ENCODE measurements at regions not wholly inside any gene's neighbourhood (a gene's known extent, or its start where the extent isn't known, plus 50 kb on each side); places are given as distances from the start of the nearest gene placed in this dataset.
"Not testable (repeated sequence)": the region's sequence is repeated elsewhere in the genome, so short reads cannot be mapped to it uniquely, and the experiment has no call there.

DNA sequence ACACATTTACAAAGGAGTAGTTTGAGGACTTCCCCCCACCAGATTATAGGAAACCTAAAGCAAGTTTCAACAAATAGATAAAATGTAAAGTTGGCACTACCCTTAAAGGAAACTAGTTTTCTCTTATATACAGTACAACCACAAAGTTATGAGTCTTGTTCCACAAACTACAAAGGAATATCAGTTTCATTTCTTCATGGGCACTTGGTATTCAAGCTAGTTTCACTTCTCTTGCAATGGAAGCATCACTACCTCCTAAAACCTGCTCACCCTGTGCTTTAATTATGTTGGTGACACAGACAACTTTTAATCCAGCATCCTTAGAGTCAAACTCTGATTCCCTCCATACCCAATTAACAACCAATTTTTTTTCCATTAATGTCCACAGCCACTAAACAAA lies 707.0 kb downstream of the ROBO2 start:
- no peaks in the 10 kb centered on the region for H3K36me3 ChIP-seq
- no peak overlapping the region for H3K4me3 ChIP-seq
- no peaks in the 10 kb centered on the region for H3K9me3 ChIP-seq
- H3K27me3 ChIP-seq = no peaks in the 10 kb centered on the region
- TF ChIP-seq, protein P1, sequence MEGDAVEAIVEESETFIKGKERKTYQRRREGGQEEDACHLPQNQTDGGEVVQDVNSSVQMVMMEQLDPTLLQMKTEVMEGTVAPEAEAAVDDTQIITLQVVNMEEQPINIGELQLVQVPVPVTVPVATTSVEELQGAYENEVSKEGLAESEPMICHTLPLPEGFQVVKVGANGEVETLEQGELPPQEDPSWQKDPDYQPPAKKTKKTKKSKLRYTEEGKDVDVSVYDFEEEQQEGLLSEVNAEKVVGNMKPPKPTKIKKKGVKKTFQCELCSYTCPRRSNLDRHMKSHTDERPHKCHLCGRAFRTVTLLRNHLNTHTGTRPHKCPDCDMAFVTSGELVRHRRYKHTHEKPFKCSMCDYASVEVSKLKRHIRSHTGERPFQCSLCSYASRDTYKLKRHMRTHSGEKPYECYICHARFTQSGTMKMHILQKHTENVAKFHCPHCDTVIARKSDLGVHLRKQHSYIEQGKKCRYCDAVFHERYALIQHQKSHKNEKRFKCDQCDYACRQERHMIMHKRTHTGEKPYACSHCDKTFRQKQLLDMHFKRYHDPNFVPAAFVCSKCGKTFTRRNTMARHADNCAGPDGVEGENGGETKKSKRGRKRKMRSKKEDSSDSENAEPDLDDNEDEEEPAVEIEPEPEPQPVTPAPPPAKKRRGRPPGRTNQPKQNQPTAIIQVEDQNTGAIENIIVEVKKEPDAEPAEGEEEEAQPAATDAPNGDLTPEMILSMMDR (IDR thresholded peaks at IDR 0.05) = no peak
- DNase-seq (ENCODE audit: low spot score in 2 of 2) = no peak
- no peak overlapping the region for H3K27ac ChIP-seq
- intact Hi-C loops (cut with DNase I) = no loop called here
- H3K4me1 ChIP-seq = no peaks in the 10 kb centered on the region

DNA sequence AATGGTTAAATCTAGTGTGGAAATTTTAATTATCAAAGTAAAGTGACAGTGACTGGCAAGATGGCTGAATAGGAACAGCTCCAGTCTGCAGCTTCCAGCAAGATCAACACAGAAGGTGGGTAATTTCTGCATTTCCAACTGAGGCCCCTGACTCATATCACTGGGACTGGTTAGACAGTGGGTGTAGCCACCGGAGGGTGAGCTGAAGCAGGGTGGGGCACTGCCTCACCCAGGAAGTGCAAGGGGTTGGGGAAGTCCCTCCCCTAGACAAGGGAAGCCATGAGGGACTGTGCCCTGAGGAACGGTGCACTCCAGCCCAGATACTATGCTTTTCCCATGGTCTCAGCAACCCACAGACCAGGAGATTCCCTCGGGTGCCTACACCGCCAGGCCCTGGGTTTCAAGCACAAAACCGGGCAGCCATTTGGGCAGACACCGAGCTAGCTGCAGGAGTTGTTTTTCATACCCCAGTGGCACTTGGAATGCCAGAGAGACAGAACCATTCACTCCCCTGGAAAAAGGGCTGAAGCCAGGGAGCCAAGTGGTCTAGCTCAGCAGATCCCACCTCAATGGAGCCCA lies 716.6 kb downstream of the ROBO2 start:
- H3K9me3 ChIP-seq; H3K4me3 ChIP-seq; H3K36me3 ChIP-seq; intact Hi-C loops (cut with DNase I); H3K27me3 ChIP-seq; H3K27ac ChIP-seq; H3K4me1 ChIP-seq; DNase-seq (ENCODE audit: low spot score in 2 of 2): not testable (repeated sequence)

DNA sequence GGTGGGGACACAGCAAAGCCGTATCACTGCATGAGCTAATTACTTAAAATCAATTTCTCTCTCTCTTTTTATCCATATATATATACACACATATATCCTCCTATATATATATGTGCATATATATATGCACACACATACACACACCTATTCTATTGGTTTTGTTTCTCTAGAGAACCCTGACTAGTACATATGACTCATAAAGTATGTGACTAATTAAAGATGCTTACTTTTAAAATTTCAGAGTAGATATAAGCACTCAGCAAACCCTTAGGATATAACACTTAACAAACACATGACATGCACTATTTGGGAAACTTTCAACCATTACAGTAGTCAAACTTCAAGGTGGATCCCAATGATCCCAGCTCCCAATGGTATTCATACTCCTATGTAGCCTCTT lies 732.6 kb downstream of the ROBO2 start:
- no peaks in the 10 kb centered on the region for H3K36me3 ChIP-seq
- no peaks in the 10 kb centered on the region for H3K9me3 ChIP-seq
- H3K27ac ChIP-seq = no peak overlapping the region
- TF ChIP-seq, protein P1 (IDR thresholded peaks at IDR 0.05) = no peak
- H3K4me3 ChIP-seq = no peak overlapping the region
- no peaks in the 10 kb centered on the region for H3K4me1 ChIP-seq
- H3K27me3 ChIP-seq = no peaks in the 10 kb centered on the region
- no peak for DNase-seq (ENCODE audit: low spot score in 2 of 2)
- intact Hi-C loops (cut with DNase I) = no loop called here

DNA sequence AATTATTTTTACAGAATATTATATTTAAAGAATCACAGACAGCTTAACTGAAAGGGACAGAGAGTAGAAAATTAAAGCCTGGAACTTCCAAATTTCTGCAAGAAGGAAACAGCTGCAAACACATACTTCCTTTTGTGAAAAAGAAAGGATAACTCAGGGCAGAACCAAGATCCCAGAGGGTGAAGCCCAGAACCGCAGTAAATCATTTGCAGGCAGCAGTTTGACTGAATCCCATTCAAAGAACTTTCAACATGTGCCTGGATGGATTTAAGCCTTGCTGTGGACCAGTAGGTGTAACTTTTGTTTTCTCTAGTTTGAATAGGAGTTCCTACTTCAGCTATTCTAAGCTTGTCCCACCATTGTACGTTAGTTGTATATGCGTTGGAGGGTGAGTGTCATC lies 733.2 kb downstream of the ROBO2 start:
- TF ChIP-seq, protein P1 (IDR thresholded peaks at IDR 0.05) = no peak
- intact Hi-C loops (cut with DNase I) = no loop called here
- no peaks in the 10 kb centered on the region for H3K36me3 ChIP-seq
- DNase-seq (ENCODE audit: low spot score in 2 of 2) = no peak
- no peaks in the 10 kb centered on the region for H3K9me3 ChIP-seq
- no peaks in the 10 kb centered on the region for H3K27me3 ChIP-seq
- H3K4me1 ChIP-seq = no peaks in the 10 kb centered on the region
- no peak overlapping the region for H3K4me3 ChIP-seq
- no peak overlapping the region for H3K27ac ChIP-seq

DNA sequence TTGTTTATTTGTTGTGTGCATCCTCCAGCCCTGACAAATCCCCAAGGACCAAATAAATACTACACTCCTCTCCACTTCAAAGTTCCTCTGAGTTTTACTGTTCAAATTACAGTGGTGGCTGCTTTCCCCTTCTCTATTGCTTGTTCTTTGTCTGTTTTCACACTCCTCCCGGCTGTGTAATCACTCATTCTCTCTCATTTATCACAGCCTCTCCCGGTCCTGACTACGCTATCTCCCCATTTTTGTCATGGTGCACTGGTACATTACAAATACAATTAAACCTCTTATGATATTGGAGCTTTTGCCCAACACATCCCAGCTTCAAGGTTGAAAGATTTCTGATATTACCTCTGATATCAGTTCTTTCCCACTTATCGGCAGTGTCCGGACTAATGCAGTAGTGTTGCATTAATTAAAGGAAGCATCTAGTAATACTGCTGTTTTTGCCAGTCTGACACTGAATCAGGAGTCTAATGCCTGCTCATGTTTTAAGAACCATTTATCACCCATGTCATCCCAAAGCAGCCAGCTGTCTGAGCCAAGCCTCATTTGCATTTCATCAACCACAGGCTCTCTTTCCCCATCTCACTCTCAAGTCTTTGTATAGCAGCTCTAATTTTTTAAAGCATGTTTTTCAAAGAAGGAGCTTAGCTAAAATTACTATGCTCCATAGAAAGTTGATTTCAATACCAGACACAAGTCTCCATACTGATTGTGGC lies 740.5 kb downstream of the ROBO2 start:
- no peaks in the 10 kb centered on the region for H3K9me3 ChIP-seq
- no peak overlapping the region for H3K27ac ChIP-seq

DNA sequence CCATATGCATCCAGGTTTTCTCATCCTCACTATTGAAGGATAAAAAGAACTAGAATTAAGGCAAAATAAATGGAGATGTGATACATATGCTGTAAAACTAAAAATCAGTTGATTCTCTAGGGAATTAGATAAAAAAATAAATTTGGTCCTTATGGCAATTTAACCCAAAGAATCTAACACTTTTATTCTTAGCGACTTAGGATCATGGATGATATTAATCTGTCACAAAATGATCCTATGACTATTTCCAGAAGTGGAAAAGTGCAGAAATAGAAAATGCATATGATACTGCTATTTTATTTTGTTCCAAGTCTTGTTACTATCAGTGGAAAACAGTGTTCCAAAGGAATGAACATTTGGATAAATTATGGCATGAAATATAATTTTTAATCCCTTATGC lies 746.3 kb downstream of the ROBO2 start:
- H3K36me3 ChIP-seq = no peaks in the 10 kb centered on the region
- TF ChIP-seq, protein P1 (IDR thresholded peaks at IDR 0.05) = no peak
- no peaks in the 10 kb centered on the region for H3K4me1 ChIP-seq
- intact Hi-C loops (cut with DNase I) = no loop called here
- H3K27ac ChIP-seq = no peak overlapping the region
- no peaks in the 10 kb centered on the region for H3K27me3 ChIP-seq
- no peak for DNase-seq (ENCODE audit: low spot score in 2 of 2)
- no peaks in the 10 kb centered on the region for H3K9me3 ChIP-seq
- H3K4me3 ChIP-seq = no peak overlapping the region

More for the DNA sequence above, 740.5 kb downstream of the ROBO2 start:
- Histone ChIP-seq H3K36me3 (no peaks in the 10 kb centered on the region), H3K4me3 (no peak overlapping the region), H3K27me3 (no peaks in the 10 kb centered on the region), H3K4me1 (no peaks in the 10 kb centered on the region)
- DNase-seq (ENCODE audit: low spot score in 2 of 2) = no peak
- intact Hi-C loops (cut with DNase I) = no loop called here
- TF ChIP-seq, protein P1 (IDR thresholded peaks at IDR 0.05) = no peak
